Adipocyte (in vitro differentiated cells): ENCODE measurements at regions not wholly inside any gene's neighbourhood (a gene's known extent, or its start where the extent isn't known, plus 50 kb on each side); places are given as distances from the start of the nearest gene placed in this dataset.

ENCODE experiments used
- DNase-seq: peaks from one replicate; pipeline ENCODE4 v3.0.0-alpha.2; 2015; ENCODE audit warnings: low read depth
- H3K27me3 ChIP-seq: replicated peaks from 2 replicates; pipeline ENCODE4 v1.7.0; 2013; ENCODE audit warnings: mild to moderate bottlenecking, low read length, moderate library complexity; ENCODE audit not compliant: control insufficient read depth, insufficient read depth
- H3K36me3 ChIP-seq: 2 replicates; pipeline ENCODE4 v1.7.0; 2013; ENCODE audit warnings: low read length, mild to moderate bottlenecking, moderate library complexity; ENCODE audit not compliant: control insufficient read depth, insufficient read depth, severe bottlenecking
- H3K4me1 ChIP-seq: 2 replicates; pipeline ENCODE4 v1.7.0; 2013; ENCODE audit warnings: mild to moderate bottlenecking, low read length, moderate library complexity; ENCODE audit not compliant: control insufficient read depth, insufficient read depth
- H3K4me3 ChIP-seq: 2 replicates; pipeline ENCODE4 v1.7.0; 2013; ENCODE audit warnings: mild to moderate bottlenecking, low read length, moderate library complexity
- H3K9ac ChIP-seq: 2 replicates; pipeline ENCODE4 v1.7.0; 2013; ENCODE audit warnings: mild to moderate bottlenecking, low read length, moderate library complexity
- H3K9me3 ChIP-seq: 2 replicates; pipeline ENCODE4 v1.7.0; 2013; ENCODE audit warnings: mild to moderate bottlenecking, low read length, moderate library complexity; ENCODE audit not compliant: control insufficient read depth

- no peaks in the 10 kb centered on the region for H3K9me3 ChIP-seq
- H3K27me3 ChIP-seq: no peaks in the 10 kb centered on the region
- H3K36me3 ChIP-seq: no peaks in the 10 kb centered on the region
Measured at GRCh38 chr4:13180701-13181100, 303.4 kb downstream of the RAB28 start.

GRCh38 chr4:13178621-13179020, 305.5 kb downstream of the RAB28 start:
- peaks cover 9% of the 10 kb centered on the region for H3K4me1 ChIP-seq
- H3K9me3 ChIP-seq: no peaks in the 10 kb centered on the region
- H3K36me3 ChIP-seq: no peaks in the 10 kb centered on the region
- H3K4me3 ChIP-seq: no peak overlapping the region
- no peak for DNase-seq
- H3K27me3 ChIP-seq: no peaks in the 10 kb centered on the region
- no peak overlapping the region for H3K9ac ChIP-seq

More at GRCh38 chr4:13180701-13181100, 303.4 kb downstream of the RAB28 start:
- no peak for DNase-seq
- no peaks in the 10 kb centered on the region for H3K4me1 ChIP-seq
- H3K9ac ChIP-seq: no peak overlapping the region
- no peak overlapping the region for H3K4me3 ChIP-seq

GRCh38 chr4:13176741-13177142, 307.4 kb downstream of the RAB28 start:
- Histone ChIP-seq H3K36me3 (no peaks in the 10 kb centered on the region), H3K4me3 (no peak overlapping the region), H3K9ac (no peak overlapping the region), H3K27me3 (no peaks in the 10 kb centered on the region), H3K4me1 (peaks cover 16% of the 10 kb centered on the region), H3K9me3 (no peaks in the 10 kb centered on the region)
- DNase-seq: no peak

GRCh38 chr4:13174926-13175325, 309.2 kb downstream of the RAB28 start:
- H3K9me3 ChIP-seq: no peaks in the 10 kb centered on the region
- H3K4me1 ChIP-seq: peaks cover 17% of the 10 kb centered on the region
- no peaks in the 10 kb centered on the region for H3K27me3 ChIP-seq
- DNase-seq: no peak
- no peaks in the 10 kb centered on the region for H3K36me3 ChIP-seq
- no peak overlapping the region for H3K4me3 ChIP-seq
- no peak overlapping the region for H3K9ac ChIP-seq

- Histone ChIP-seq H3K36me3 (no peaks in the 10 kb centered on the region), H3K4me3 (peak overlapping the region; percentile 56), H3K9me3 (no peaks in the 10 kb centered on the region), H3K4me1 (peaks cover 21% of the 10 kb centered on the region), H3K9ac (peak overlapping the region; percentile 49), H3K27me3 (no peaks in the 10 kb centered on the region)
- DNase-seq: no peak
Measured at GRCh38 chr4:13174001-13174400, 310.1 kb downstream of the RAB28 start.

- no peaks in the 10 kb centered on the region for H3K9me3 ChIP-seq
- no peaks in the 10 kb centered on the region for H3K36me3 ChIP-seq
- no peak for DNase-seq
- H3K4me1 ChIP-seq: peaks cover 21% of the 10 kb centered on the region
- no peaks in the 10 kb centered on the region for H3K27me3 ChIP-seq
- no peak overlapping the region for H3K9ac ChIP-seq
- H3K4me3 ChIP-seq: no peak overlapping the region
Measured at GRCh38 chr4:13171292-13172057, 312.7 kb downstream of the RAB28 start.

- Histone ChIP-seq H3K9ac (no peak overlapping the region), H3K4me1 (peaks cover 21% of the 10 kb centered on the region), H3K36me3 (no peaks in the 10 kb centered on the region), H3K4me3 (no peak overlapping the region), H3K9me3 (no peaks in the 10 kb centered on the region), H3K27me3 (no peaks in the 10 kb centered on the region)
- DNase-seq: no peak
Measured at GRCh38 chr4:13169731-13170525, 314.2 kb downstream of the RAB28 start.

- Histone ChIP-seq H3K9ac (no peak overlapping the region), H3K36me3 (no peaks in the 10 kb centered on the region), H3K4me3 (no peak overlapping the region), H3K9me3 (no peaks in the 10 kb centered on the region), H3K27me3 (no peaks in the 10 kb centered on the region), H3K4me1 (peaks cover 10% of the 10 kb centered on the region)
- no peak for DNase-seq
Measured at GRCh38 chr4:13168326-13168725, 315.8 kb downstream of the RAB28 start.

- Histone ChIP-seq H3K9me3 (no peaks in the 10 kb centered on the region), H3K4me3 (no peak overlapping the region), H3K9ac (no peak overlapping the region), H3K4me1 (peaks cover 11% of the 10 kb centered on the region), H3K27me3 (no peaks in the 10 kb centered on the region), H3K36me3 (no peaks in the 10 kb centered on the region)
- DNase-seq: no peak
Measured at GRCh38 chr4:13166214-13166613, 317.9 kb downstream of the RAB28 start.

GRCh38 chr4:13164783-13165331, 319.3 kb downstream of the RAB28 start:
- Histone ChIP-seq H3K9ac (no peak overlapping the region), H3K4me1 (peaks cover 18% of the 10 kb centered on the region), H3K4me3 (no peak overlapping the region), H3K27me3 (no peaks in the 10 kb centered on the region), H3K9me3 (no peaks in the 10 kb centered on the region), H3K36me3 (no peaks in the 10 kb centered on the region)
- DNase-seq: no peak

- DNase-seq: no peak
- H3K27me3 ChIP-seq: no peaks in the 10 kb centered on the region
- no peaks in the 10 kb centered on the region for H3K9me3 ChIP-seq
- peaks cover 14% of the 10 kb centered on the region for H3K4me1 ChIP-seq
- H3K4me3 ChIP-seq: no peak overlapping the region
- no peaks in the 10 kb centered on the region for H3K36me3 ChIP-seq
- H3K9ac ChIP-seq: no peak overlapping the region
Measured at GRCh38 chr4:13162886-13163285, 321.3 kb downstream of the RAB28 start.
